ENCODE measurements at regions not wholly inside any gene's neighbourhood (a gene's known extent, or its start where the extent isn't known, plus 50 kb on each side); places are given as distances from the start of the nearest gene placed in this dataset.
"Not testable (repeated sequence)": the region's sequence is repeated elsewhere in the genome, so short reads cannot be mapped to it uniquely, and the experiment has no call there.

GRCh38 chr2:111432423-111432822, 311.7 kb downstream of the BCL2L11 start:
- DNase-seq: not testable (repeated sequence)

- not testable (repeated sequence) for DNase-seq
Observed at GRCh38 chr2:111432916-111433499, 312.3 kb downstream of the BCL2L11 start.

- DNase-seq: not testable (repeated sequence)
Observed at GRCh38 chr2:111433892-111434607, 313.3 kb downstream of the BCL2L11 start.

GRCh38 chr2:111434608-111434939, 313.9 kb downstream of the BCL2L11 start:
- DNase-seq: not testable (repeated sequence)

- not testable (repeated sequence) for DNase-seq
Observed at GRCh38 chr2:111435553-111436310, 315.0 kb downstream of the BCL2L11 start.

- DNase-seq: not testable (repeated sequence)
Observed at GRCh38 chr2:111436411-111436810, 315.7 kb downstream of the BCL2L11 start.

- not testable (repeated sequence) for DNase-seq
Observed at GRCh38 chr2:111437288-111437990, 316.7 kb downstream of the BCL2L11 start.

- DNase-seq: not testable (repeated sequence)
Observed at GRCh38 chr2:111438161-111438560, 317.4 kb downstream of the BCL2L11 start.

- not testable (repeated sequence) for DNase-seq
Observed at GRCh38 chr2:111439237-111439636, 318.5 kb downstream of the BCL2L11 start.

GRCh38 chr2:111441614-111442013, 320.9 kb downstream of the BCL2L11 start:
- not testable (repeated sequence) for DNase-seq

GRCh38 chr2:111442767-111443454, 322.2 kb downstream of the BCL2L11 start:
- not testable (repeated sequence) for DNase-seq

GRCh38 chr2:111444516-111444915, 323.8 kb downstream of the BCL2L11 start:
- not testable (repeated sequence) for DNase-seq

GRCh38 chr2:111445191-111445929, 324.6 kb downstream of the BCL2L11 start:
- DNase-seq: not testable (repeated sequence)

GRCh38 chr2:111445941-111446340, 325.2 kb downstream of the BCL2L11 start:
- not testable (repeated sequence) for DNase-seq

GRCh38 chr2:111447482-111447881, 326.8 kb downstream of the BCL2L11 start:
- not testable (repeated sequence) for DNase-seq

- not testable (repeated sequence) for DNase-seq
Observed at GRCh38 chr2:111448796-111449195, 328.1 kb downstream of the BCL2L11 start.

- not testable (repeated sequence) for DNase-seq
Observed at GRCh38 chr2:111450526-111450925, 329.8 kb downstream of the BCL2L11 start.

- DNase-seq: not testable (repeated sequence)
Observed at GRCh38 chr2:111451692-111452199, 331.0 kb downstream of the BCL2L11 start.

GRCh38 chr2:111452208-111452607, 331.5 kb downstream of the BCL2L11 start:
- not testable (repeated sequence) for DNase-seq

GRCh38 chr2:111453308-111453707, 332.6 kb downstream of the BCL2L11 start:
- not testable (repeated sequence) for DNase-seq

- DNase-seq: not testable (repeated sequence)
Observed at GRCh38 chr2:111453816-111454215, 333.1 kb downstream of the BCL2L11 start.

All from fibroblast of skin of right quadriceps (primary cell).